GM19193 (cell line): ENCODE measurements at regions not wholly inside any gene's neighbourhood (a gene's known extent, or its start where the extent isn't known, plus 50 kb on each side); places are given as distances from the start of the nearest gene placed in this dataset.

ENCODE experiments used
- POLR2A ChIP-seq: IDR thresholded peaks from 4 replicates; pipeline ENCODE4 v1.6.1; 2011; ENCODE audit not compliant: insufficient read depth, insufficient read length; ENCODE audit errors: extremely low read depth

DNA sequence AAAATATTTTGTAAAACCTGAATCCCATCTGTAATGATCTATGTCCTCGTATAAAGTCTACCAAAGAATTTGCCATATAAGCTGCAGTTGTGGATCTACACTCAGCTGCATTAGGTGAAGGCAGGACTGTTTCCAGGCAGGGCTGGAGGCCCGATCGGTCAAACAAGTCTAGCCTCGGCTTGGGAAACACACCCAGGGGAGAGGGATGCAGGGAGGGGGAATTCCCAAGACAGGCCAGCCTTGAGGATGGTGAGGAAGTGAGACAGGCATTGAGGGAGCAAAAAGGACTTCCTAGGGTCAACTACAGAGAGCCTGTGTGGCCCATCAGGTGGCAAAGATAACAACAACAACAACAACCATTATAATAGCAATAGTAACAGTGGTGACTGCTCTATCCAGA is 174.1 kb upstream of the FSTL4 start:
- TF ChIP-seq POLR2A: no peak

DNA sequence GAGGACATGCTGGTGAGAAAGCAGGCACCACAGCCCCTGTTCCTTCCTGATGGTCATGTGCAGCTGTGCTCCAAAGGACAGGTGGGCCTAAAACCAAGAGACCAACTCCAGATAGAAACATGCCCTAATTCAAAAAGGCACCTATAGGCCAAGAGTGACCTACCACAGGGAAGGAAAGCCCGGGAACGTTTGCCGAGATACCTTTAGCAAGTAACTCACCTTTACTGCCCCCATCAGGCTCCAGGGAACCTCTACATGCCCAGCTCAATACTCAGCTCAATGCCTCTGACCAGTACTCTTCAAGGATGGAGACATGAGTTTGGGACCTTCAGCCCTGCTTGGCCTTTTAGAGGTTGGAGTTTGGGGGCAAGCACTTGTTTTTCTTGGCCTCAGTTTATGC is 172.8 kb upstream of the FSTL4 start:
- no peak for TF ChIP-seq POLR2A

DNA sequence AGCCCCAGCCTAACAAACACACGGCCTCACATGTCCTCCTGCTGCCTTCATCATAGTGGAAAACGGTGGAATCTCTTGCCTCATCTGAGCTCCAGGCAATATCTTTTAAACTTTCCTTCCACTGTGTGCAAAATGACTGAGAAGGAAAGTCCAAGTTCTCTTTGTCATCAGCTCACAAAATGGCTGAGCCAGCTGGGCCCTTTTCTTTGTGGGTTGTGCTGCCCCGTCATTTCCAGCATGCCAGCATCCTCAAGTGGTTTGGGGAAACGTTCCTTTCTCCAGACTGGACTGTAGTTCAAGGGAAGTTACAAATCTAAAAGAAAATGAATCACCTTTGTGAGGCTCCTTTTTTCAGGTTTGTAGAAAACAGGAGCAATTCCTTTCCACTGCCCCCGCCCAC is 171.1 kb upstream of the FSTL4 start:
- TF ChIP-seq POLR2A: no peak

DNA sequence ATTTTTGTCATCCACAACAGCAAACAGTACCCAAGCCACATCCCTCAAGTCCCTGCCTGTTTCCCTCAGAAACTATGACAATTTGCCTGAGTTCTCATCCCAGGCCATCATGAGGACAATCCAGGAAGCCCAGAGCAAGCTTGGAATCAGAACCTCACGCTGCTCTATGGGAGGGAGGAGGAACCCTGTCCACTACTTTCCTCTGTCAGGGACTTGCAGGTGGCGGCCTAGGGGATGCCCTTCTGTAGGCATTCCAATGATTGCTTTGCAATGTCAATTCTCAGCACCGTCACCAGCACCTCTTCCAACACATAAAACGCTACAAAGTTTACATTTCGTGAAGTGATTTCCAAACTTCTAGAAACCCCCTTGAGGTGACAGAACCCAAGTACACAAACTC is 170.4 kb upstream of the FSTL4 start:
- no peak for TF ChIP-seq POLR2A

DNA sequence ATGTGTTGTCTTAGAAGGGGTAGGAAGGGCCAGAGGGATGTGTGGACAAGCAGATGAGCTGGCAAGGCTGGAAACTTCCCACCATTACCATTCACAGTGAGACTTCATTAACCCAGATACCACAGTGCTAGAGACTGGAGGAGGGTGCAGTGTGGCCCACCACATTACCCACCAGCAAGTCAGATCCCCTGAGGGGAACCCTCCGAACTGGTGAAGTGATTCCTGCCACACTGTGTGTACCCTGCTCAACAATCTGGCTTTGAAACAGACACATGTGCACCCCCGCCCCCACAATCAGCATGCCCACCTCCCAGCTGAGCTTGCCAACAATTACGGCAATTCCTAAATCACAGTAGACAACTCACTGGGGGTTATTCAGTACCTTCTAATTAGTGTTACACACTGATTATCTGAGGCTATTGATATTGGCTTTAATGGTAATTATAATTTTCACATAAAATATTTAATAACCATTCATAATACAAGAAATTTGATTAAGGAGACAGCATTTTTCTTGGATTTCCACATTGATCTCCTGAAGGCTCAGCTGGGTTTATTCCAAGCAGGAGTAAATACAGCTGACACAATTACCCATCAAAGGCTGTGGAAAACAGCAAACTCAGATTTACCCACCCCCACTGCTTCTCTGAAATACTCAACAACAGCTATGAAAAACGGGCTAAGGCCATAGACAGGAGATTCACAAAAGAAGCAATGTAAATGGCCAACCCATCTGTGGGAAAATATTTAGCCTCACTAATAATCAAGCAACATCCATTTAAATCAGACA is 169.3 kb upstream of the FSTL4 start:
- no peak for TF ChIP-seq POLR2A

DNA sequence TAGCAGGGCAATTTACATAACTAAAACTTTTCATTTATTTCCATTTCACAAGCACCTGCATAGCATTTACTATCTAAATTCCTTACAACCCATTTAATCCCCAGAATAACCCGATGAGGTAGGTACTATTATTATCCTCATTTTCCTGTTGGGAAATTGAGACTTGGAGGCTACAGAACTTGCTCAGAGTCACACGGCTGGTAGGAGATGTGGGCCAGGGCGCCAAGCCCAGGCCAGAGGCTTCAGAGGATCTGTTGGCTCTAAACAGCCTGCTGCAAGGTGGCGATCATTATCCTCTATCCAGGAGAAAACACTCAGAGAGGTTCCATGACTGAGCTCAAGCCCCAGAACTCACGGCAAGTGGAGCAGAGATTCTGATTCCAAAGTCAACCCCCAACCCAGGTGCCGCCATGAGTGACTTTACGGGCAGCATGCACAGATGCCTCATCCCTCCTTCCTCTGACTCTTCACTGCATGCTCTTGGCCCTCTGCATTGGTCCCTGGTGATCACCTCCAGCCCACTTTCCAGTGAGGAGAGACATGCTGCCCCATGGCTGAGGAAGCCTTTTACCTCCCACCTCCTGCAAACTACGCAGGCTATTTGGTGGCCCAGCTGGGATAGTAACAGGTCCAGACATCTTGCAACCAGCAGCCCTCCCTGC is 168.4 kb upstream of the FSTL4 start:
- no peak for TF ChIP-seq POLR2A

DNA sequence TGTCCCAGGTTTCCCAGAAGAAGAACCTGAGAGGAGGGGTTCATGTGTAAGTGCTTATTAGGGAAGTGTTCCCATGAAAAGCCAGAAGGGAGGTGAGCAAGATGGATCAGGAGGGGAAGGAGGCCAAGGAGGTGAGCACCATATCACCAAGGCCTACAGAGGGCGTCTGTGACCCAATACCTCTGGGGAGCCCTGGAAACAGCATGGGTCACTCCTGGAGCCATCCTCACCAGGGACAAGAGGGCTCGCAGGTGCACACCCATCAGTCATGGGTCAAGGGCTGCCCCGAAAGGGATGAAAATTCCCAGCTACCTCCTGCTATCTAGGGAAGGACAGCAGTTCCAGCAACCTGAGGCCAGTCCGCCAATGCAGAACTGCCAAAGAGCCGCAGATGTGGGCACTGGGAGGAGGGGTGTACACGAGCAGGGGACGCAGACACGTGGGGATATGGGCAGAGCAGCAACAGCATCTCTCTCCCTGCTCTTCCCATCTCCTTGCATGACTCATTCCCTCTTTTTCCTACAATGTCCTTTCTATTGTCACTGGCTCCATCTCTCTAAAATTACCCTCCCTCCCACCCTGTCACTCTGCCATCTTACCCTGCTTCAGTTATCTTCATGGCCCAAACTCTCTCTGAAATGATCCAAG is 167.6 kb upstream of the FSTL4 start:
- TF ChIP-seq POLR2A: no peak

DNA sequence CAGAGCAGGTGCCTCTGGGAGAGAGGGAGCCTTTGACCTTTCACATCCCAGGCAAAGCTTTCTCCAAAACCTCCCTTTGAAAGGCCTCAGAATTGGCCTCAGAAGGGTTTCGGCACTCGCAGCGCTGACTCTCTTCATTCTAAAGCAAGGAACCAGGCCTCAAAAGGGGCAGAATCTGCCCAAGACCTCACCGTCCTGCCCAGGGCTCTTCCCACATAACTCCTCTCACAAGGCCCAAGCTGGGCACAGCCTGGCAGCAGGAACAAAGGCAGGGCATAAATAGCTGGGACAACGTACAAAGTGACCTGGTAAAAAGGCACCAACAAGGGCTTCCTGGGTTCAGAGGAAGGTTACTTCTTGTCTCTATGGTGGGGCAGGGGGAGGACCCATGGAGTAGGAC is 166.3 kb upstream of the FSTL4 start:
- TF ChIP-seq POLR2A: no peak

DNA sequence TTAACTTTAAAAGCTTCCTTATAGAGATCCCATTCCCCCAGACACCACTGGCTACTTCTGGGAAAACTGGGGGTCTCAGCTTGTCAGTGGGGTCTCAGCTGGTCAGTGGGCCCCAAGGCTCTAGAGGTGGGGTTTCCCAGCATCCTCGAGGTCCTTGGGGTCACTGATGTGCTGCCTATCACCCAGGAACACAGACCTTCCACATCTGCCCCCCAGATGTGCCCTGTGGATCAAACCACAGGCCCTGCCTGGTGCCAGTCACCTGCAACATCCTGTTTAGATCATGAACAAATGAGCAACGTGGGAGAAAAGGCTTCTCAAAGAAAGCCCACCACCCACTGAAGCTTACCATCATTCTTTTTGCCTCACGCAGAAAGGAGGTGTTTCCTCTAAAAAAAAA is 165.6 kb upstream of the FSTL4 start:
- TF ChIP-seq POLR2A: no peak

DNA sequence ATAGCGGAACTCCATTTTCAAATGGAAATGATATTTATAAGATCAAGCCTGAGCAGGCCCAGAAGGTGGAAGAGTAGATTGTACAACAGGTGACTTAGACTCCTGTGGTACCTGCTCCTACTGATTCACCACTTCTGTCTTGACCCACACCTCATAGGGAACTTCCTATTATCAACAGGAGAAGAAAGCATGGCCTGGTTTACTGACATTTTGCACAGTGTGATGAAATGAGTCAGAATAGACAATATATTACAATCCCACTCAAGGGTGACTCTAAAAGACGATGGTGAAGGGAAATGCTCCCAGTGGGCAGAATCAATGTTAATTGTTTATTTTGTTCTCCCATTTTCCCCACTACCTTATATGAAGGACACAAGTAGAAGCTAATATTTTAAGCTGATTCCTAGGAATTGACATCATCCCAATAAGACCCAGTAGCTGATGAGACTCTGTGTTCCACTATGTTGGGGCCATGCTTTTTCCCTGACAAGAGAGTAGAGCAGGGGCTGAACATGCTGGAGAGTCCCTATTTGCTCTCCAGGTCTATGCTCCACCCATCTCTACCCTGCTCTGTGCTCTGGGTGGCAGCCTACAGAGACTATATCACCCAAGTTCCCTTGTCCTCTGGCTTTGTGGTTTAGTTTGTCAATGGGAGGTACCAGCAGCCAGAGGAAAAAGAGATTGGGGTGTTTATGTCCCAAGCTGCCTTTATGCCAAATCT is 163.4 kb upstream of the FSTL4 start:
- TF ChIP-seq POLR2A: no peak

DNA sequence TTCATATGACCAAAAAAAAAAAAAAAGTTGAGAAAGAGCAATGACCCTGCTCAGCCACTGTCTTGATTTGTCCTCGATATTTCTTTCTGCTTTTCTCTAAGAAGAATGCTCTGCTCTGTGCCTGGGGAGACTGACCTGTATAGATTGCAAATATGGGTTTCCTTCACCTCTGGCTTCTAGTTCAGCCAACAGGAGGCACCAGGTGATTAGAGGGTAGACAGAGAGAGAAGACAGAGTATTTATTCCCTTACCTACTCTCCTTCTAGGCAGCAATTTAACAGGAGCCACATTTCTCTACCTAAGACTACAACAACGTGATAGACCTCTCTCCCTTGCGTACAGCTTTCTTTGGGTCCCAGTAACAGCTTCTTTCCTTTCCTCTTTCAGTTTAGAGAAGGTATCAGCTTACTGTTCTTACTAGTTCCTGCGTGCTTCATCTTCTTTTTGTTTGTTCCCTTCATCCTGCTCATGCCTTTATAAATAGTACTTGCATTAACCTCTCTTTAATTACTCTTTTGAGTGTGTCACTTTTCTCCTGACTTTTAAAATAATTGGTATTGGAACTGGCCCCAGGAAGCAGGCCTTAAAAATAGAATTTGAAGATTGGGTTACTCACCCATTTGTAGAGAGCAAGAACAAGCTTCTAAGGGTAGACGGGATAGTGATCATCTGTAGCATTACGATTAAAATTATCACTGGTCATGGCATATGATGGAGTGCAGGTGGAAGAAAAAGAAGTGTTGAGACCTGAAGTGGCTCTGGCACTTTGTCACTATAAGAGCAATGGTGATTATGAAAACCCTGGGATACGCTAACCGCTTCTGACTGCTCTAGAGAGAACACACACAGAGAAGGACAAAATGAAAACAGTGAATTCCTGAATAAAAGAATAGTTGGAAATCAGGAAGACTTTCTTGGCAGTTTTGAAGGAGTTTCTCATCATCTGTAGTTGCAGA is 161.2 kb upstream of the FSTL4 start:
- no peak for TF ChIP-seq POLR2A

DNA sequence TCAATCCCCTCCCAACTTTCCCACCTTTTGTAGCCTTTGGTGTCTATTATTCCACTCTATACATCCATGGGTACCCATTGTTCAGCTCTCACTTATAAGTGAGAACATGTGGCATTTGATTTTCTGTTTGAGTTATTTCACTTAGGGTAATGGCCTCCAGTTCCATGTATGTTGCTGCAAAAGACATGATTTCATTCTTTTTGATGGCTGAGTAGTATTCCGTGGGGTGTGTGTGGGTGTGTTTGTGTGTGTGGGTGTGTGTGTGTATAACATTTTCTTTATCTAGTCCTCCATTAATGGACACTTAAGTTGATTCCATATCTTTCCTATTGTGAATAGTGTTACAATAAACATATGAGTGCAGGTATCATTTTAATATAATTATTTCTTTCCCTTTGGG is 157.5 kb upstream of the FSTL4 start:
- no peak for TF ChIP-seq POLR2A

DNA sequence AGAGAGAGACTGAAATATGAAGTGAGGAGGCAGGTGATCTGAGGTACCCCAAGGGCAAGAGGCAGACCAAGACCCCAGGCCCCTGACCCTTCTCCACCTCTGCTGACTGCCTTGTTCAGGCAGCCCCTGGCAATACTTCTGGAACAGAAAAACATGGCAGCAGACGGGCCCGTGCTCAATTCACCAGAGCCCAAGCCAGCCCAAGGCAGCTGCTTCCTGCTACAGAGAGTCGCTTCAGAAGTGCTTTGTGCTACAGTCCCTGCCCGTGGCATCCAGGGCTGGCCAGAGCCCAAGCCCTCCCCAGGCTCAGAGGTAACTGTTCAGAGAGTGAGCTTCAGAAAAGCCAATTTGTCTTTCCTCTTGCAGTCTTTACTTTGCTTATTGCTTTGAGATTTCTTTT is 151.4 kb upstream of the FSTL4 start:
- TF ChIP-seq POLR2A: no peak

DNA sequence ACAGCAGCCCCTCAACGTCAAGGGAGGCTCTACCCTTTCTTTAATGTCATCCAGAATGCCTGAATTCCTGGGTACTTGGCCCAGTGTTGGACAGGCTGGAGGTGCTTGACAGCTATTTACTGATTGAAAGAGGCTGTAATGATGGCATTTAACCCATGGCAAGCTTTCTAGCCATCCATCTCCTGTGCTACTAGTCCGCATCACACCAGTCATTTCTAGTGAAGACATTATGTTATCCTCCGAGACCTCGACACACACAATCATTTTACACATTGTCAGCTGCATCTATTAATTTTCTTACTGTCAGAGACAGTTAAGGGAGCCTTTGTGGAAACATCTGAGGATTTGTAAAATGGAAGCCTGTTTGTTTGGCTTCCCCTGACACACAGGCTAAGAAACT is 149.3 kb upstream of the FSTL4 start:
- no peak for TF ChIP-seq POLR2A
